CD14-positive monocyte (primary cell): ENCODE measurements at regions not wholly inside any gene's neighbourhood (a gene's known extent, or its start where the extent isn't known, plus 50 kb on each side); places are given as distances from the start of the nearest gene placed in this dataset.

ENCODE experiments used
- DNase-seq, 3 donors: peaks; one replicate each; pipeline ENCODE4 v3.0.0-alpha.2; 2011 to 2022
- H2AFZ ChIP-seq: 2 replicates; pipeline ENCODE4 v1.6.0; 2012; ENCODE audit warnings: mild to moderate bottlenecking, low read depth, low read length, inconsistent platforms; ENCODE audit not compliant: insufficient read depth, poor library complexity, severe bottlenecking
- H3K27ac ChIP-seq, 2 donors: 1 replicate in 1 of 2; 2 replicates in 1 of 2; pipeline ENCODE4 v1.5.1; 2012 to 2013; ENCODE audit warnings: low read length in 2 of 2, control low read depth in 1 of 2, inconsistent platforms in 1 of 2, low read depth in 1 of 2, mild to moderate bottlenecking in 1 of 2
- H3K27me3 ChIP-seq, 2 donors: one replicate each; pipeline versions ENCODE4 v1.6.0 to v1.6.1; 2011 to 2013; ENCODE audit warnings: low read length in 2 of 2; ENCODE audit not compliant: control insufficient read depth in 2 of 2, insufficient read depth in 2 of 2
- H3K36me3 ChIP-seq, 2 donors: replicated peaks in 1 of 2; 1 replicate in 1 of 2; 2 replicates in 1 of 2; pipeline versions ENCODE4 v1.5.1 to v1.6.1; 2012 to 2013; ENCODE audit warnings: low read length in 2 of 2, control low read depth in 1 of 2, inconsistent platforms in 1 of 2, mild to moderate bottlenecking in 1 of 2; ENCODE audit not compliant: insufficient read depth in 2 of 2, control insufficient read depth in 1 of 2
- H3K4me1 ChIP-seq, 2 donors: 1 replicate in 1 of 2; 2 replicates in 1 of 2; pipeline versions ENCODE4 v1.5.1 to v1.6.1; 2012 to 2013; ENCODE audit warnings: low read length in 2 of 2, control low read depth in 1 of 2, inconsistent platforms in 1 of 2, mild to moderate bottlenecking in 1 of 2, moderate library complexity in 1 of 2; ENCODE audit not compliant: insufficient read depth in 2 of 2, control insufficient read depth in 1 of 2
- H3K4me2 ChIP-seq: replicated peaks from 2 replicates; pipeline ENCODE3; 2012; ENCODE audit warnings: low read length, moderate library complexity, mild to moderate bottlenecking; ENCODE audit not compliant: poor library complexity, severe bottlenecking; ENCODE audit errors: extremely low read depth
- H3K4me3 ChIP-seq, 3 experiments: fragments of 200-600 bp in 1 of 3; sonication (generic) in 1 of 3; replicated peaks in 1 of 3; 1 replicate in 2 of 3; 2 replicates in 1 of 3; pipeline ENCODE4 v1.5.1; 2011 to 2013; ENCODE audit warnings: low read length in 3 of 3, mild to moderate bottlenecking in 3 of 3, control low read depth in 2 of 3, low read depth in 2 of 3, inconsistent platforms in 1 of 3, moderate library complexity in 1 of 3
- H3K79me2 ChIP-seq: 2 replicates; pipeline ENCODE4 v1.6.0; 2012; ENCODE audit warnings: mild to moderate bottlenecking, control low read depth, inconsistent platforms, low read length, moderate library complexity; ENCODE audit not compliant: insufficient read depth
- H3K9ac ChIP-seq: 2 replicates; pipeline ENCODE4 v1.6.0; 2017; ENCODE audit warnings: low read length, mild to moderate bottlenecking; ENCODE audit not compliant: insufficient read depth, poor library complexity, severe bottlenecking
- H3K9me3 ChIP-seq, 2 donors: replicated peaks in 1 of 2; 1 replicate in 1 of 2; 2 replicates in 1 of 2; pipeline versions ENCODE4 v1.5.1 to v1.6.1; 2012 to 2013; ENCODE audit warnings: low read length in 2 of 2, control low read depth in 1 of 2; ENCODE audit not compliant: control insufficient read depth in 1 of 2, insufficient read depth in 1 of 2
- H4K20me1 ChIP-seq: 2 replicates; pipeline ENCODE4 v1.6.0; 2012; ENCODE audit warnings: mild to moderate bottlenecking, low read length, control low read depth, moderate library complexity; ENCODE audit not compliant: insufficient read depth
- H3K27ac Mint-ChIP-seq, 7 donors: one replicate each; pipeline ENCODE4 v1.8.0; 2020; ENCODE audit warnings: mild to moderate bottlenecking in 7 of 7, mixed read lengths in 7 of 7, moderate library complexity in 6 of 7, inconsistent platforms in 2 of 7
- H3K27me3 Mint-ChIP-seq, 3 donors: one replicate each; pipeline ENCODE4 v1.8.0; 2021 to 2022; ENCODE audit warnings: low read depth in 3 of 3, mild to moderate bottlenecking in 3 of 3, mixed read lengths in 3 of 3, moderate library complexity in 3 of 3, inconsistent platforms in 1 of 3
- H3K36me3 Mint-ChIP-seq, 2 donors: one replicate each; pipeline ENCODE4 v1.8.0; 2020; ENCODE audit warnings: mixed read lengths in 2 of 2, inconsistent platforms in 1 of 2, mild to moderate bottlenecking in 1 of 2
- H3K4me1 Mint-ChIP-seq: one replicate; pipeline ENCODE4 v1.8.0; 2020; ENCODE audit warnings: mild to moderate bottlenecking, mixed read lengths
- H3K4me3 Mint-ChIP-seq, 2 donors: one replicate each; pipeline ENCODE4 v1.8.0; 2020; ENCODE audit warnings: mild to moderate bottlenecking in 2 of 2, mixed read lengths in 2 of 2, moderate library complexity in 1 of 2
- H3K9me3 Mint-ChIP-seq, 7 donors: one replicate each; pipeline ENCODE4 v1.8.0; 2020 to 2022; ENCODE audit warnings: mixed read lengths in 7 of 7, mild to moderate bottlenecking in 6 of 7, moderate library complexity in 6 of 7, inconsistent platforms in 2 of 7
- WGBS: methylation state at CpG from one replicate; pipeline ENCODE4 v1.1.5; 2013; ENCODE audit warnings: missing lambda C conversion rate; ENCODE audit not compliant: insufficient coverage; 5-methylcytosine and 5-hydroxymethylcytosine counted together
- intact Hi-C, 2 donors: fragments of 100-400 bp; cut with micrococcal nuclease; formaldehyde crosslinking; loops; one replicate each; pipeline versions ENCODE4 v1.15.0 to v1.15.1; 2023
- TF ChIP-seq, protein P1 (sequence below): fragments of 200-600 bp; IDR thresholded peaks from one replicate; pipeline ENCODE4 v1.8.0; 2022; ENCODE audit warnings: antibody characterized with exemption, mild to moderate bottlenecking

DNA sequence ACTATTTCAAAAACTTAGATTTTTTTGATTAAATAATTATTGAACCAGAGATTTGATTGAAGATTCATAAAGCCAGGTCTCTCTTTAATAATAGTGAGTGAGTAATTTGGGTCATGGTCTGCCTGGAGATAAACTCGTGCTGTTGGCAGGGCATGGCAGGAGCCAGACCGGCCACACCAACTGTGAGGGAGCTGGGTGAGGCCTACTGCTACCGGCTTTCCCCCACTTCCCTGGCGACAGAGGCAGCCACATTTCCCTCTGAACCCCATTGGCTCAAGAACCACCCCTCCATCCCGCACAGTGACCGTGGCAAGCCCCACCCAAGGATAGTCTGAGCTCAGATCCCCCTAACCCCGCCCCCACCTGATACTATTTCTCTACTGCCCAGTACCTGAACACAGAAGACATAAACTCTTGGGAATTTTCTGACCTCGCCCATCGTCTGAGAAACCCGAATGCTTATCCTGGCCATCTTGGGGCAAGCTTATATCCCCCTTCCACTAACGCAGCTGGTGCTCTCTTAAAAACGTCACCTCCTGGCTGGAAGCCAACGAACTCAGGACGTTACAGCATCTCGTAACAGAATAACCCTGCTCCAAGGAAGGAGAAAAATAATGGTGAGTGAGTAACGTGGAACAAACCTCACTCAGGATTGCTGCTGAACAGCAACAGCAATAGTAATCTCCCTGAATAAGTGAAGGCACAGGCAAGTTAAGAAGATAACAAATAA, 627.6 kb upstream of the PCDH9 start:
- TF ChIP-seq, protein P1, sequence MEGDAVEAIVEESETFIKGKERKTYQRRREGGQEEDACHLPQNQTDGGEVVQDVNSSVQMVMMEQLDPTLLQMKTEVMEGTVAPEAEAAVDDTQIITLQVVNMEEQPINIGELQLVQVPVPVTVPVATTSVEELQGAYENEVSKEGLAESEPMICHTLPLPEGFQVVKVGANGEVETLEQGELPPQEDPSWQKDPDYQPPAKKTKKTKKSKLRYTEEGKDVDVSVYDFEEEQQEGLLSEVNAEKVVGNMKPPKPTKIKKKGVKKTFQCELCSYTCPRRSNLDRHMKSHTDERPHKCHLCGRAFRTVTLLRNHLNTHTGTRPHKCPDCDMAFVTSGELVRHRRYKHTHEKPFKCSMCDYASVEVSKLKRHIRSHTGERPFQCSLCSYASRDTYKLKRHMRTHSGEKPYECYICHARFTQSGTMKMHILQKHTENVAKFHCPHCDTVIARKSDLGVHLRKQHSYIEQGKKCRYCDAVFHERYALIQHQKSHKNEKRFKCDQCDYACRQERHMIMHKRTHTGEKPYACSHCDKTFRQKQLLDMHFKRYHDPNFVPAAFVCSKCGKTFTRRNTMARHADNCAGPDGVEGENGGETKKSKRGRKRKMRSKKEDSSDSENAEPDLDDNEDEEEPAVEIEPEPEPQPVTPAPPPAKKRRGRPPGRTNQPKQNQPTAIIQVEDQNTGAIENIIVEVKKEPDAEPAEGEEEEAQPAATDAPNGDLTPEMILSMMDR, result no peak
- H3K27me3 ChIP-seq, result no peaks in the 10 kb centered on the region
- no peaks in the 10 kb centered on the region for H3K36me3 ChIP-seq
- H3K4me1 ChIP-seq, result no peaks in the 10 kb centered on the region
- H3K4me2 ChIP-seq, result no peak overlapping the region
- no peaks in the 10 kb centered on the region for H4K20me1 ChIP-seq
- DNase-seq, result no peak
- no peak overlapping the region for H2AFZ ChIP-seq
- H3K9ac ChIP-seq, result no peak overlapping the region
- Mint-ChIP-seq H3K27ac (no peak overlapping the region), H3K4me1 (no peaks in the 10 kb centered on the region), H3K27me3 (peaks cover 0 to 1% (median 0%) of the 10 kb centered on the region in 3 donors), H3K9me3 (peaks cover 0 to 15% (median 7%) of the 10 kb centered on the region in 7 donors), H3K4me3 (no peak overlapping the region), H3K36me3 (no peaks in the 10 kb centered on the region)
- 86% methylated on average over 9 of the region's 16 CpGs for WGBS
- no peak overlapping the region for H3K4me3 ChIP-seq
- H3K79me2 ChIP-seq, result no peaks in the 10 kb centered on the region
- intact Hi-C loops, result no loop called here
- H3K27ac ChIP-seq, result no peak overlapping the region
- peaks cover 10 to 14% of the 10 kb centered on the region in 2 donors for H3K9me3 ChIP-seq

DNA sequence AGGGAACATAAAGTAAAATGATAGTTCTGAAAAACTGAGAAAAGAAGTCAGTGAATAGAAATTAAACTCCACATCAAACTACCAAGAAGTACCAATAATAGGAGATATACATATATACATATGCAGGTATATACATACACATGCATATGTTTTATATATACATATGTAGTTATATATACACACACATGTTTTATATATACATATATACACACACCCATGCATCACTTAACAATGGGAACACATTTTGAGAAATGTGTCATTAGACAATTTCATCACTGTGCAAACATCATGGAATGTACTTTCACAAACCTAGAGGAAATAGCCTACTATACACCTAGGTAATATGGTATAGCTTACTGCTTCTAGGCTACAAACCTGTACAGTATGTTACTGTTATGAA, 626.8 kb upstream of the PCDH9 start:
- no peak overlapping the region for H3K4me3 Mint-ChIP-seq

More for the DNA sequence above, 626.8 kb upstream of the PCDH9 start:
- Histone ChIP-seq H3K4me1 (no peaks in the 10 kb centered on the region), H3K36me3 (no peaks in the 10 kb centered on the region), H3K4me2 (no peak overlapping the region), H3K9ac (no peak overlapping the region), H3K9me3 (peaks cover 10 to 14% of the 10 kb centered on the region in 2 donors), H3K27ac (no peak overlapping the region), H3K4me3 (no peak overlapping the region), H4K20me1 (no peaks in the 10 kb centered on the region), H3K27me3 (no peaks in the 10 kb centered on the region), H2AFZ (no peak overlapping the region), H3K79me2 (no peaks in the 10 kb centered on the region)
- intact Hi-C loops, result no loop called here
- H3K27ac Mint-ChIP-seq, result no peak overlapping the region
- H3K9me3 Mint-ChIP-seq, result peaks cover under 1 to 17% (median 9%) of the 10 kb centered on the region in 7 donors
- TF ChIP-seq, protein P1, result no peak
- DNase-seq, result no peak
- H3K27me3 Mint-ChIP-seq, result peaks cover 0 to 1% (median 0%) of the 10 kb centered on the region in 3 donors
- no peaks in the 10 kb centered on the region for H3K4me1 Mint-ChIP-seq
- no peaks in the 10 kb centered on the region for H3K36me3 Mint-ChIP-seq
